Osteoblast (primary cell): ENCODE measurements at regions not wholly inside any gene's neighbourhood (a gene's known extent, or its start where the extent isn't known, plus 50 kb on each side); places are given as distances from the start of the nearest gene placed in this dataset.

Experiments used
- DNase-seq: peaks from one replicate; pipeline ENCODE4 v3.0.0; 2011; ENCODE audit warnings: low spot score, mixed read lengths; ENCODE audit not compliant: insufficient read length; ENCODE audit errors: missing footprints
- H2AFZ ChIP-seq: 2 replicates; pipeline ENCODE4 v1.6.0; 2011; ENCODE audit warnings: mild to moderate bottlenecking, low read length
- H3K27ac ChIP-seq: 2 replicates; pipeline ENCODE4 v1.5.1; 2011; ENCODE audit warnings: mild to moderate bottlenecking, low read depth, low read length, moderate library complexity
- H3K27me3 ChIP-seq: 2 replicates; pipeline ENCODE4 v1.6.0; 2012; ENCODE audit warnings: mild to moderate bottlenecking, control low read depth, inconsistent platforms, low read length, moderate library complexity; ENCODE audit not compliant: insufficient read depth
- H3K36me3 ChIP-seq: 2 replicates; pipeline ENCODE4 v1.5.1; 2011; ENCODE audit warnings: mild to moderate bottlenecking, low read length, control low read depth, moderate library complexity; ENCODE audit not compliant: insufficient read depth
- H3K4me1 ChIP-seq: 2 replicates; pipeline ENCODE4 v1.5.1; 2011; ENCODE audit warnings: mild to moderate bottlenecking, low read length, control low read depth, moderate library complexity; ENCODE audit not compliant: insufficient read depth
- H3K4me2 ChIP-seq: 2 replicates; pipeline ENCODE4 v1.6.0; 2011; ENCODE audit warnings: mild to moderate bottlenecking, low read length; ENCODE audit not compliant: insufficient read depth
- H3K4me3 ChIP-seq: fragments of 200-600 bp; sonication (generic); 3 replicates; pipeline ENCODE4 v1.5.1; 2012; ENCODE audit warnings: mild to moderate bottlenecking, low read length, inconsistent platforms; ENCODE audit not compliant: insufficient read depth
- H3K79me2 ChIP-seq: 2 replicates; pipeline ENCODE4 v1.6.0; 2012; ENCODE audit warnings: mild to moderate bottlenecking, low read length, control low read depth, inconsistent platforms; ENCODE audit not compliant: insufficient read depth
- H3K9me3 ChIP-seq: 2 replicates; pipeline ENCODE4 v1.5.1; 2011; ENCODE audit warnings: low read depth, low read length, control low read depth
- H4K20me1 ChIP-seq: 2 replicates; pipeline ENCODE4 v1.6.0; 2012; ENCODE audit warnings: mild to moderate bottlenecking, low read length, control low read depth; ENCODE audit not compliant: insufficient read depth
- TF ChIP-seq, protein P1 (sequence below): IDR thresholded peaks from 2 replicates; pipeline ENCODE4 v1.5.1; 2011; ENCODE audit warnings: mild to moderate bottlenecking, low read depth, low read length, moderate library complexity; ENCODE audit errors: extremely low read depth

DNA sequence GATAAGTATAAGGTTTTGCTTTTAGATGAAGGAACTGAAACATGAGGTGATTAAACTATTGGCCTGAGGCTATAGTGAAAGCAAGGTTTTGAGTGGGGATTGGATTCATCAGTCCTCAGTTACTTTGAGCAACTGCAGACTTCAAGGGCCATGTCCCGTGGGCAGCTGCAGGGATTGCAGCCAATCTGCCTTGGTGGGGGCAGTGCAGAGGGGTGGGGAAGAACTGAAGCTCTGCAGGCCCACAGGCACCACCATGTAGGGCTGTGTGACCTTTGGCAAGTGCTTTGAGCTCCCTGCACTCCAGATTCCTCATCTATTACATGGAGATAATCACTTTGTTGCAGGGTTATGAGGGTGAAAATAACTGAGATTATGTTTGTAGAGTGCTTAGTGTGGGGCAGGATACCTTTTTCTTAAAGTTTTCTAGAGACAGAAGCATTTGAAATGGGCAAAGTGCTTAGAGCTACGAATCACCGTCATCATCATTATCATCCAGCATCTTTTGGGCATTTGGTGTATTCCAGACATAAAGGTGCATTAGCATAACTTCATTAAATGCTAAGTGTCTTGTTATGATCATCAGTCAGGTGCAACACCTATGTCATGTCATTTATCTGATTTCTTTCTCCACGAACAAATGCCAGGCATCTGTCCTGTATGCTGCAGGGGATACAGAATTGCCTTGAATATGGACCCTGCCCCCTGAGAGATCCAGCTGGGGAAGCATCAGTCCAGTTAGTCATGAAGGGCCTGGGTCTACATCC, 72.1 kb upstream of the TENM4 start:
- no peaks in the 10 kb centered on the region for H3K9me3 ChIP-seq
- no peak overlapping the region for H3K4me3 ChIP-seq
- H3K27ac ChIP-seq = no peak overlapping the region
- no peaks in the 10 kb centered on the region for H4K20me1 ChIP-seq
- H3K4me1 ChIP-seq = no peaks in the 10 kb centered on the region
- TF ChIP-seq, protein P1, sequence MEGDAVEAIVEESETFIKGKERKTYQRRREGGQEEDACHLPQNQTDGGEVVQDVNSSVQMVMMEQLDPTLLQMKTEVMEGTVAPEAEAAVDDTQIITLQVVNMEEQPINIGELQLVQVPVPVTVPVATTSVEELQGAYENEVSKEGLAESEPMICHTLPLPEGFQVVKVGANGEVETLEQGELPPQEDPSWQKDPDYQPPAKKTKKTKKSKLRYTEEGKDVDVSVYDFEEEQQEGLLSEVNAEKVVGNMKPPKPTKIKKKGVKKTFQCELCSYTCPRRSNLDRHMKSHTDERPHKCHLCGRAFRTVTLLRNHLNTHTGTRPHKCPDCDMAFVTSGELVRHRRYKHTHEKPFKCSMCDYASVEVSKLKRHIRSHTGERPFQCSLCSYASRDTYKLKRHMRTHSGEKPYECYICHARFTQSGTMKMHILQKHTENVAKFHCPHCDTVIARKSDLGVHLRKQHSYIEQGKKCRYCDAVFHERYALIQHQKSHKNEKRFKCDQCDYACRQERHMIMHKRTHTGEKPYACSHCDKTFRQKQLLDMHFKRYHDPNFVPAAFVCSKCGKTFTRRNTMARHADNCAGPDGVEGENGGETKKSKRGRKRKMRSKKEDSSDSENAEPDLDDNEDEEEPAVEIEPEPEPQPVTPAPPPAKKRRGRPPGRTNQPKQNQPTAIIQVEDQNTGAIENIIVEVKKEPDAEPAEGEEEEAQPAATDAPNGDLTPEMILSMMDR = no peak
- H3K36me3 ChIP-seq = no peaks in the 10 kb centered on the region
- peaks cover 3% of the 10 kb centered on the region for H3K27me3 ChIP-seq
- no peak overlapping the region for H3K4me2 ChIP-seq
- no peak for DNase-seq
- H3K79me2 ChIP-seq = no peaks in the 10 kb centered on the region
- H2AFZ ChIP-seq = no peak overlapping the region

DNA sequence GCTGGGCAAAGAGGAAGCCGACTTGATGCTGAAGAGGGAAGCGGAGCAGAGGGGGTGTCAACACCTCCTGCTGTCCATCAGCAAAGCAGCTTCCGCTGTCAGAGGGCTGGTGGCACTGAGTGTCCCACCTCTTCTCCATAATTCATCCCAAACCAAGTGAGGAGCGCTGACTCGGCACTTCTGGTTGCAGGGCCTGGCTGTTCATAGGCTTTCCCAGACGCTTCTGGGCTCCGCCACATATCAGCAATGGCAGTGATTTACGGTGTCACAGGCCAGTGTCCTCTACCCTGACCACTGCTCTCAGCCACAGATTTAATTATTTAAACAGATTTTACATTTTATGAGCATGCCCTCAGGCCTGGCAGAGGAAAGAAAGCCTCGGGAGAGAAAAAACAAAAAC, 70.1 kb upstream of the TENM4 start:
- Histone ChIP-seq H4K20me1 (no peaks in the 10 kb centered on the region), H3K4me1 (no peaks in the 10 kb centered on the region), H3K27ac (no peak overlapping the region)

DNA sequence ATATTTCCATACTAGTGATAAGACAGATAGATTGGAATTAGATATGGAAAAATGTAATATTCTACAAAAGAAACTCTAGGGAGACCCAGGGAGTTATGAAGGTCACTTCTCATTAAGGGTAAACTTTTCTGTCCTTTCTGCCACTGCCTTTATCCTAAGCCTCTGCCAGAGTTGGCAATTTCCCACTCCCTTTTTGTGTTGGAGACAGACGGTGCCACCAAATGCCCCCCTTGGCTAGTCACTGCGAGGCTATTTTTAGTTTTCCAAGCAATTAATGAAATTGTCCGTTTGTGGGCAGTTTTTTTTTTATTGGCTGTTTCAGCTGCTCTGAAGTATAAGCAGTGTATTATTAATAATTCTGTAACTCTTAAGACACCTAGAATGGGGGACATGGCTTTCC, 67.6 kb upstream of the TENM4 start:
- peaks cover 2% of the 10 kb centered on the region for H3K4me1 ChIP-seq
- no peak overlapping the region for H3K4me3 ChIP-seq
- H4K20me1 ChIP-seq = no peaks in the 10 kb centered on the region
- peaks cover 10% of the 10 kb centered on the region for H3K27me3 ChIP-seq
- no peak for DNase-seq
- no peaks in the 10 kb centered on the region for H3K9me3 ChIP-seq
- no peak overlapping the region for H3K27ac ChIP-seq
- TF ChIP-seq, protein P1 = no peak
- no peaks in the 10 kb centered on the region for H3K79me2 ChIP-seq
- H3K36me3 ChIP-seq = no peaks in the 10 kb centered on the region
- no peak overlapping the region for H3K4me2 ChIP-seq
- no peak overlapping the region for H2AFZ ChIP-seq

More for the DNA sequence above, 70.1 kb upstream of the TENM4 start:
- Histone ChIP-seq H3K9me3 (no peaks in the 10 kb centered on the region), H3K4me3 (no peak overlapping the region), H3K36me3 (no peaks in the 10 kb centered on the region), H3K27me3 (peaks cover 3% of the 10 kb centered on the region), H3K4me2 (no peak overlapping the region), H3K79me2 (no peaks in the 10 kb centered on the region), H2AFZ (no peak overlapping the region)
- no peak for DNase-seq
- TF ChIP-seq, protein P1 = no peak

DNA sequence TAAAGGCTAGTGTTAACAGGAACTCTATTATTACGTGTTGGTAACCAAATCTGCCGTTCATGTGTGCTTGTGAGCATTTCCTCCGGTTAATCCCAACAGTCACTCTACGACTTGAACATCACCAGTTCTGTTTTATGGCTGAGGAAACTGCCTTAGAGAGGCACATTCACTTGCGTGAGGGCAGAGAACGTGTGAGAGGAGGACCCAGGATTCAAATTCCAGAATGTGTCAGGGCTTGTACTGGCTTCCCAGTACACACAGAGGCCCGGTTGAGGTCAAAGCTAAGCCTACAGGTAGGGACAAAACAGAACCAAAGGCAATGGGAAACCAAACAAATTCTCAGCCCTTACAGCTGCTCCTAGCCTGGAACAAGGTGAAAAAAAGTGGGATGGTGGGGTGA, 66.9 kb upstream of the TENM4 start:
- TF ChIP-seq, protein P1 = no peak
- Histone ChIP-seq H2AFZ (no peak overlapping the region), H3K9me3 (no peaks in the 10 kb centered on the region), H3K4me2 (no peak overlapping the region), H3K79me2 (no peaks in the 10 kb centered on the region), H3K27ac (no peak overlapping the region), H3K4me1 (peaks cover 6% of the 10 kb centered on the region), H4K20me1 (no peaks in the 10 kb centered on the region), H3K27me3 (peaks cover 10% of the 10 kb centered on the region), H3K4me3 (no peak overlapping the region), H3K36me3 (no peaks in the 10 kb centered on the region)
- DNase-seq = no peak
